K562 (cell line): ENCODE measurements at regions not wholly inside any gene's neighbourhood (a gene's known extent, or its start where the extent isn't known, plus 50 kb on each side); places are given as distances from the start of the nearest gene placed in this dataset.

ENCODE experiments used
- ATAC-seq: fragments of 200-7000 bp; cut with Tn5 transposase; 3 replicates; pipeline ENCODE4 v1.9.1; 2020; ENCODE audit warnings: moderate library complexity
- BruUV-seq: library from RNA; stranded (reverse); fragments of 400-500 nt; replicated peaks from 2 replicates; lab custom pipeline; 2021; lab: Mats Ljungman, UMichigan
- CTCF ChIA-PET: fragments of 300-600 bp; formaldehyde crosslinking; extraction: SDS; loops from one replicate; lab custom pipeline; 2021; ENCODE audit warnings: low intra/inter-chr PET ratio; lab: Yijun Ruan, JAX
- POLR2A ChIA-PET: fragments of 300-600, 350-650 bp; sonication (Branson Sonifier 250); formaldehyde crosslinking; extraction: SDS; loops from one replicate; lab custom pipeline; 2021; ENCODE audit warnings: antibody characterized with exemption, inconsistent platforms; lab: Yijun Ruan, JAX
- DNase-seq, 4 experiments: peaks; one replicate each; pipeline versions ENCODE4 v3.0.0 to v3.0.0-alpha.2; 2011 to 2018; ENCODE audit warnings: low spot score in 3 of 4, mixed read lengths in 3 of 4; ENCODE audit errors: extremely low read depth in 1 of 4
- FAIRE-seq: peaks from 2 replicates; lab custom pipeline; 2011; peaks lifted over from hg19 to GRCh38; lab: Jason Lieb, UNC
- H2AFZ ChIP-seq: 2 replicates; pipeline ENCODE4 v1.6.0; 2011; ENCODE audit warnings: low read depth, low read length, control low read depth, inconsistent platforms
- H3K27ac ChIP-seq: fragments of 200-600 bp; 3 replicates; pipeline ENCODE4 v1.8.0; 2011; ENCODE audit warnings: low read depth, mild to moderate bottlenecking, control low read depth, inconsistent platforms, low read length, moderate library complexity, mixed read lengths; ENCODE audit errors: extremely low read depth
- H3K27me3 ChIP-seq, 2 experiments: fragments of 300-600 bp in 1 of 2; 2 replicates in 1 of 2; 3 replicates in 1 of 2; pipeline versions ENCODE4 v1.6.0 to v1.8.0; 2011; ENCODE audit warnings: inconsistent platforms in 2 of 2, low read length in 2 of 2, mild to moderate bottlenecking in 1 of 2, mixed read lengths in 1 of 2, moderate library complexity in 1 of 2; ENCODE audit not compliant: control insufficient read depth in 2 of 2, insufficient read depth in 2 of 2
- H3K36me3 ChIP-seq: fragments of 300-600 bp; 3 replicates; pipeline ENCODE4 v1.8.0; 2011; ENCODE audit warnings: mild to moderate bottlenecking, low read length, inconsistent platforms; ENCODE audit not compliant: control insufficient read depth, insufficient read depth
- H3K4me1 ChIP-seq, 2 experiments: fragments of 200-600 bp in 1 of 2; replicated peaks in 1 of 2; 2 replicates in 1 of 2; 3 replicates in 1 of 2; pipeline versions ENCODE4 v1.5.1 to v1.8.0; 2011; ENCODE audit warnings: inconsistent platforms in 2 of 2, low read length in 2 of 2, mild to moderate bottlenecking in 1 of 2, mixed read lengths in 1 of 2, moderate library complexity in 1 of 2; ENCODE audit not compliant: control insufficient read depth in 2 of 2, insufficient read depth in 2 of 2
- H3K4me2 ChIP-seq: 2 replicates; pipeline ENCODE4 v1.6.1; 2011; ENCODE audit warnings: low read length, control low read depth, inconsistent platforms, mixed read lengths; ENCODE audit not compliant: insufficient read depth
- H3K4me3 ChIP-seq: fragments of 200-600 bp; sonication (generic), shearing (Covaris generic); 2 replicates; pipeline ENCODE4 v1.5.1; 2016; ENCODE audit warnings: control low read depth, inconsistent platforms
- H3K79me2 ChIP-seq: fragments of 200-600 bp; 3 replicates; pipeline ENCODE4 v1.8.0; 2011; ENCODE audit warnings: low read length, inconsistent platforms; ENCODE audit not compliant: control insufficient read depth, insufficient read depth
- H3K9ac ChIP-seq, 2 experiments: 2 replicates each; pipeline versions ENCODE4 v1.6.0 to v1.6.1; 2011; ENCODE audit warnings: low read depth in 2 of 2, low read length in 2 of 2, control low read depth in 1 of 2, inconsistent platforms in 1 of 2, mild to moderate bottlenecking in 1 of 2, mixed read lengths in 1 of 2; ENCODE audit not compliant: insufficient read depth in 1 of 2
- H3K9me1 ChIP-seq: one replicate; pipeline ENCODE4 v1.6.0; 2011; ENCODE audit warnings: inconsistent platforms, mild to moderate bottlenecking, low read length, moderate library complexity; ENCODE audit not compliant: control insufficient read depth, insufficient read depth
- H3K9me3 ChIP-seq: replicated peaks from 2 replicates; pipeline ENCODE4 v1.5.1; 2011; ENCODE audit warnings: low read depth, low read length, inconsistent platforms; ENCODE audit not compliant: control insufficient read depth, insufficient read depth
- H4K20me1 ChIP-seq: replicated peaks from 2 replicates; pipeline ENCODE4 v1.6.1; 2011; ENCODE audit warnings: low read length, inconsistent platforms, mixed read lengths; ENCODE audit not compliant: control insufficient read depth, insufficient read depth
- CBFB ChIP-seq: sonication (generic); formaldehyde crosslinking; IDR thresholded peaks from 2 replicates; pipeline ENCODE4 v1.4.0; 2020; ENCODE audit warnings: mild to moderate bottlenecking, missing genetic modification reagents
- CHD1 ChIP-seq: fragments of 200-600 bp; sonication (generic); IDR thresholded peaks from one replicate; pipeline ENCODE4 v1.6.1; 2012; ENCODE audit warnings: mild to moderate bottlenecking, moderate library complexity, low read length, inconsistent platforms
- CREB3L1 ChIP-seq: fragments of 450-650 bp; IDR thresholded peaks from 2 replicates; pipeline ENCODE4 v1.6.1; 2014; ENCODE audit warnings: low read depth, mild to moderate bottlenecking, moderate library complexity, borderline replicate concordance
- HDAC8 ChIP-seq: fragments of 450-650 bp; IDR thresholded peaks from 2 replicates; pipeline ENCODE4 v1.6.1; 2016; ENCODE audit warnings: mild to moderate bottlenecking, missing genetic modification characterization, moderate library complexity, missing compliant biosample characterization
- HNRNPL ChIP-seq: fragments of 200-400 bp; formaldehyde crosslinking; IDR thresholded peaks from 2 replicates; pipeline ENCODE4 v1.6.1; 2017; ENCODE audit warnings: low read depth, mild to moderate bottlenecking, low read length
- MEF2D ChIP-seq: conservative IDR thresholded peaks from 2 replicates; pipeline ENCODE4 v1.6.1; 2016; ENCODE audit warnings: low read depth, missing genetic modification characterization, missing compliant biosample characterization
- NFIX ChIP-seq: fragments of 250-450 bp; sonication (Bioruptor Pico); IDR thresholded peaks from 2 replicates; pipeline ENCODE4 v1.4.0; 2020; ENCODE audit warnings: low read depth, mild to moderate bottlenecking, moderate library complexity
- RFX1 ChIP-seq: fragments of 450-650 bp; IDR thresholded peaks from 2 replicates; pipeline ENCODE4 v1.6.1; 2016; ENCODE audit warnings: mild to moderate bottlenecking, moderate library complexity
- SIRT6 ChIP-seq: IDR thresholded peaks from one replicate; pipeline ENCODE4 v1.6.1; 2012; ENCODE audit warnings: low read depth, mild to moderate bottlenecking, control low read depth, inconsistent platforms, low read length, moderate library complexity
- TCF15 ChIP-seq: fragments of 250-450 bp; sonication (Bioruptor Pico); IDR thresholded peaks from 2 replicates; pipeline ENCODE4 v1.8.0; 2022; ENCODE audit warnings: moderate library complexity, mild to moderate bottlenecking, inconsistent platforms
- ZFX ChIP-seq: sonication (generic); formaldehyde crosslinking; IDR thresholded peaks from 2 replicates; pipeline ENCODE4 v1.8.0; 2022; ENCODE audit warnings: mild to moderate bottlenecking, missing genetic modification reagents, moderate library complexity
- ZNF184 ChIP-seq: sonication (generic); formaldehyde crosslinking; IDR thresholded peaks from 2 replicates; pipeline ENCODE4 v1.5.0; 2020; ENCODE audit warnings: missing genetic modification reagents
- ZNF23 ChIP-seq: fragments of 250-450 bp; sonication (Bioruptor Pico); IDR thresholded peaks from 2 replicates; pipeline ENCODE4 v1.4.0; 2020; ENCODE audit warnings: mild to moderate bottlenecking
- ZNF280A ChIP-seq: fragments of 450-650 bp; IDR thresholded peaks from 2 replicates; pipeline ENCODE4 v1.6.1; 2018; ENCODE audit warnings: mild to moderate bottlenecking, low read depth; ENCODE audit not compliant: partially characterized antibody
- ZNF280B ChIP-seq: fragments of 250-450 bp; sonication (Bioruptor Pico); IDR thresholded peaks from 2 replicates; pipeline ENCODE4 v1.5.1; 2021; ENCODE audit warnings: mild to moderate bottlenecking
- ZNF707 ChIP-seq: fragments of 250-450 bp; sonication (Bioruptor Pico); conservative IDR thresholded peaks from 2 replicates; pipeline ENCODE4 v1.8.0; 2022; ENCODE audit warnings: inconsistent platforms, mild to moderate bottlenecking, moderate library complexity
- WGBS: fragments of 100-300 bp; shearing (Covaris generic); methylation state at CpG from one replicate; pipeline ENCODE4 v1.1.6; 2016; ENCODE audit warnings: low coverage, mixed read lengths; ENCODE audit not compliant: insufficient coverage; ENCODE audit errors: missing lambda C conversion rate; 5-methylcytosine and 5-hydroxymethylcytosine counted together
- in situ Hi-C: fragments of 300-500 bp; cut with MboI; formaldehyde crosslinking; loops from 4 replicates; pipeline ENCODE4 v1.15.0; 2018; ENCODE audit warnings: inconsistent platforms, mixed read lengths
- intact Hi-C: fragments of 100-400 bp; cut with micrococcal nuclease; formaldehyde crosslinking; loops from 2 replicates; pipeline ENCODE4 v1.14.2; 2022

DNA sequence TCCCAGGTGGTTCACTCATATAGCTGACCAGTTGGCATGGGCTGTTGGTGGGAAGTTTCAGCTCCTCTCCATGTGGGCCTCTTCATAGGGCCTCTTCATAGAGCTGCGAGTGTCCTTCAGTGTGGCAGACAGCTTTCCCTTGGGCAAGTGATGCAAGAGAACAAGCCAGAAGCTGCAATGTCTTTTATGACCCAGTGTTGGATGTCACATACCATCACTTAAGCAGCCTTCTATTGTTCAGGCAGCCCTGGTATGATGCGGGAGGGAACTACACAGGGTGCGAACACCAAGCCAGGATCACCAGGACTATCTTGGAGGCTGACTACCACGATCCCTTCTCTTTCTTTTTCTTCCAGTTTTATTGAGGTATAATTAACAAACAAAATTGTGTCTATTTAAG lies 126.5 kb upstream of the ITGA6 start:
- Histone ChIP-seq H3K9me1 (no peaks in the 10 kb centered on the region), H3K9me3 (no peaks in the 10 kb centered on the region), H3K27ac (no peak overlapping the region), H3K36me3 (no peaks in the 10 kb centered on the region), H4K20me1 (0 out of 2 replicates have a peak, but pooled peaks cover 3% of the 10 kb centered on the region), H3K4me1 (no peaks in the 10 kb centered on the region), H3K9ac (no peak overlapping the region), H3K4me3 (no peak overlapping the region), H3K79me2 (no peaks in the 10 kb centered on the region), H3K4me2 (no peak overlapping the region), H2AFZ (no peak overlapping the region), H3K27me3 (peaks cover 6 to 13% of the 10 kb centered on the region in 2 experiments; a peak in 3 of 5 replicates)
- ATAC-seq (no peak), DNase-seq (no peak), FAIRE-seq (no peak)
- no TSS peak for BruUV-seq
- intact Hi-C loops (no loop called here), in situ Hi-C loops (no loop called here)
- CTCF ChIA-PET = no interaction called here
- TF ChIP-seq CREB3L1 = no peak
- TF ChIP-seq ZNF23 (CRISPR knock-in tag) = no peak
- TF ChIP-seq RFX1 = no peak
- TF ChIP-seq ZNF184 = no peak
- no peak for TF ChIP-seq SIRT6
- no peak for TF ChIP-seq ZFX (CRISPR knock-in tag)
- TF ChIP-seq ZNF280B (CRISPR knock-in tag) = no peak
- no peak for TF ChIP-seq ZNF280A
- TF ChIP-seq CBFB (CRISPR knock-in tag) = no peak
- no peak for TF ChIP-seq MEF2D
- no peak for TF ChIP-seq TCF15 (CRISPR knock-in tag)
- TF ChIP-seq HNRNPL = no peak
- TF ChIP-seq CHD1 = no peak
- TF ChIP-seq HDAC8 (tag) = no peak
- TF ChIP-seq NFIX (CRISPR knock-in tag) = no peak
- no peak for TF ChIP-seq ZNF707 (CRISPR knock-in tag)
- POLR2A ChIA-PET = interaction anchor here (0.7 kb wide), 1 partner anchor 71 kb away, joined by 4 read pairs; no protein-coding TSS in a partner anchor
- 6% methylated on average over 4 of the region's 4 CpGs for WGBS
